Type B pancreatic cell (in vitro differentiated cells): ENCODE measurements at regions not wholly inside any gene's neighbourhood (a gene's known extent, or its start where the extent isn't known, plus 50 kb on each side); places are given as distances from the start of the nearest gene placed in this dataset.

ENCODE experiments used
- DNase-seq: peaks from one replicate; pipeline ENCODE4 v3.0.0; 2021; ENCODE audit warnings: mixed read lengths; ENCODE audit not compliant: unreplicated experiment; ENCODE audit errors: extremely low spot score
- H3K27ac Mint-ChIP-seq: 2 replicates; pipeline ENCODE4 v1.8.0; 2021; ENCODE audit warnings: mild to moderate bottlenecking, mixed read lengths
- H3K27me3 Mint-ChIP-seq: 2 replicates; pipeline ENCODE4 v1.8.0; 2021; ENCODE audit warnings: mixed read lengths
- H3K36me3 Mint-ChIP-seq: 2 replicates; pipeline ENCODE4 v1.8.0; 2021; ENCODE audit warnings: mixed read lengths
- H3K4me1 Mint-ChIP-seq: one replicate; pipeline ENCODE4 v1.8.0; 2021; ENCODE audit warnings: mixed read lengths; ENCODE audit not compliant: unreplicated experiment
- H3K4me3 Mint-ChIP-seq: 2 replicates; pipeline ENCODE4 v1.8.0; 2021; ENCODE audit warnings: mild to moderate bottlenecking, mixed read lengths
- H3K9me3 Mint-ChIP-seq: 2 replicates; pipeline ENCODE4 v1.8.0; 2021; ENCODE audit warnings: mixed read lengths
- CTCF ChIP-seq: fragments of 200-600 bp; sonication (generic); conservative IDR thresholded peaks from 2 replicates; pipeline ENCODE4 v1.5.0; 2021; ENCODE audit warnings: antibody characterized with exemption, mild to moderate bottlenecking

DNA sequence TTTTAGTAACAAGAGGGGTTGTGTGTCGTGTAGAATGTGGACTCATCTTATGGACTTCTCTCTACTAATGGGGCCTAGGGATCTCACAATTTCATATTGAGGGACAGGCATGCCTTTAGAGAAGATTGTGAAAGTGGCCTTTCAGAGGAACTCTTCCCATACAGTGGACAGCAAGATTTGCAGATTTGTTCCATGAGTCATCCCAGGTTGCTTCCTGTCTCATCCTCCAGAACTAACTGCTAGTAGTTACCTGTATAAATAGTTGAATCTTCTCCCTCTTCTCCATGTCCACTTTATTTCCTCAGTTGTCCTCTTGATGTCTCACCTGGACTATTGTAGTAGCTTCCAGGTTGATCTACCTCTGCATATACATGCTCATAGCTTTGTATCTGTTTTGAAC lies 997.5 kb upstream of the CTNND2 start:
- no peak for DNase-seq
- H3K4me3 Mint-ChIP-seq, result no peak overlapping the region
- H3K4me1 Mint-ChIP-seq, result no peaks in the 10 kb centered on the region
- H3K27me3 Mint-ChIP-seq, result no peaks in the 10 kb centered on the region
- H3K36me3 Mint-ChIP-seq, result no peaks in the 10 kb centered on the region
- TF ChIP-seq CTCF, result no peak
- H3K27ac Mint-ChIP-seq, result no peak overlapping the region
- no peaks in the 10 kb centered on the region for H3K9me3 Mint-ChIP-seq

DNA sequence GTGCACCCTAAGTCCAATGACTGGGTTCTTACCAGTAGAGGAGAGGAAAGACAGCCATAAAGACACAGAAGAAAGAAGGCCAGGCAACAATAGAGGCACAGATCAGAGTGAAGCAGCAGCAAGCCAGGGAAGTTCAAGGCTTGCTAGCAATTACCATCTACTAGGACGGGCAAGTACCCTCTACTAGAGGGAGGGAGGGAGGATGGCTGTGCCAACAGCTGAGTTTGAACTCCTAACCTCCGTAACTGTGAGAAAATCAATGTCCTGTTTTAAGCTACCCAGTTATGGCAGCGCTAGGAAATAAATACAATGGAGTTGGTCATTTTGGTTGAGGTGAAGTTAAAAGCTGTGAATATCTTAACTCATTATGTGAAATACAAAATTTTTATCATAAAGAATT lies 991.8 kb upstream of the CTNND2 start:
- no peaks in the 10 kb centered on the region for H3K36me3 Mint-ChIP-seq
- H3K4me1 Mint-ChIP-seq, result no peaks in the 10 kb centered on the region
- TF ChIP-seq CTCF, result no peak

GRCh38 chr5:12885018-12885417 lies 980.8 kb upstream of the CTNND2 start:
- no peaks in the 10 kb centered on the region for H3K9me3 Mint-ChIP-seq
- H3K27ac Mint-ChIP-seq, result no peak overlapping the region
- no peak for DNase-seq
- peaks cover 3% of the 10 kb centered on the region for H3K27me3 Mint-ChIP-seq
- no peak overlapping the region for H3K4me3 Mint-ChIP-seq
- no peaks in the 10 kb centered on the region for H3K36me3 Mint-ChIP-seq
- no peaks in the 10 kb centered on the region for H3K4me1 Mint-ChIP-seq
- no peak for TF ChIP-seq CTCF

More for the DNA sequence above, 991.8 kb upstream of the CTNND2 start:
- Mint-ChIP-seq H3K27me3 (no peaks in the 10 kb centered on the region), H3K27ac (no peak overlapping the region), H3K4me3 (no peak overlapping the region), H3K9me3 (no peaks in the 10 kb centered on the region)
- no peak for DNase-seq

- no peak for TF ChIP-seq CTCF
- H3K36me3 Mint-ChIP-seq, result no peaks in the 10 kb centered on the region
- peaks cover 3% of the 10 kb centered on the region for H3K27me3 Mint-ChIP-seq
- no peaks in the 10 kb centered on the region for H3K9me3 Mint-ChIP-seq
- H3K27ac Mint-ChIP-seq, result no peak overlapping the region
- H3K4me1 Mint-ChIP-seq, result no peaks in the 10 kb centered on the region
- no peak for DNase-seq
- H3K4me3 Mint-ChIP-seq, result no peak overlapping the region
Observed at GRCh38 chr5:12883395-12883794, 979.1 kb upstream of the CTNND2 start.

DNA sequence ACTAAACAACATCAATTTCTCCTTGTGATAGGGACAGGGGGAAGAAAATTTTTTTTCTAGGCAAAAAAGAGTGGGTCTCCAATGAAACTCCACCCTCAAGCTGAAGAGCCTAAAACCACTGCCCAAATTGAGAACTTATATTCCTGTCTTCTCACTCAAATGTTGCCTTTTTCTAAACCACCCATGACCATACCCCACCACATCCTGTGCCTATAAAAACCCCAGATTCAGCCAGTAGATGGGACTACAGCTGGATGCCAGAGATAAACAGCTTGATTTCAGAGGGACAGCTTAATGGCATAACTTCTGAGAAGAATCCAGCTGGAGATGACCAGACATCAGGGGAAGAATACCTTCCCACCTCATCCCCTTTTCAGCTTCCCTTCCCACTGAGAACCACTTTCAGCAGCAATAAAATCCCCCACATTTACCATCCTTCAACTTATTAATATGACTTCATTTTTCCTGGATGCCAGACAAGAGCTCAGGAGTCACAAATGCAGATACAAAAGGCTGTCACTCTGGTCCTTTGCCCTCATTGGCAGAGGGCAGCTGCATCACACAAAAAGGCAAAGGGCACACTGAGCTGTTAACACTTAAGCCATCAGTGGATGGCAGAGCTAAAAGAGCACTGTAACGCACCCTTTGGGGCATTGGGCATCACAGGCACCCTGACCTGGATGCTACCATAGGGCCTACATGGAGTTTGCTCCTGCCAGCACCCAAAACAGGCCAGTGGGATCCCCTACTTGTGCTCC lies 972.5 kb upstream of the CTNND2 start:
- H3K27ac Mint-ChIP-seq, result no peak overlapping the region
- no peaks in the 10 kb centered on the region for H3K27me3 Mint-ChIP-seq
- TF ChIP-seq CTCF, result no peak
- H3K9me3 Mint-ChIP-seq, result peaks cover 7% of the 10 kb centered on the region
- H3K36me3 Mint-ChIP-seq, result no peaks in the 10 kb centered on the region
- DNase-seq, result no peak
- H3K4me1 Mint-ChIP-seq, result no peaks in the 10 kb centered on the region
- no peak overlapping the region for H3K4me3 Mint-ChIP-seq
